GM12878 (cell line): ENCODE measurements at regions not wholly inside any gene's neighbourhood (a gene's known extent, or its start where the extent isn't known, plus 50 kb on each side); places are given as distances from the start of the nearest gene placed in this dataset.

ENCODE experiments used
- ATAC-seq: fragments of 200-7000 bp; cut with Tn5 transposase; 3 replicates; pipeline ENCODE4 v1.9.1; 2020; ENCODE audit warnings: mild to moderate bottlenecking, moderate library complexity
- BruUV-seq: library from RNA; stranded (reverse); fragments of 400-500 nt; replicated peaks from 2 replicates; lab custom pipeline; 2021; lab: Mats Ljungman, UMichigan
- CTCF ChIA-PET: fragments of 300-600 bp; sonication (Branson Sonifier 250); formaldehyde crosslinking; extraction: SDS; loops from one replicate; lab custom pipeline; 2021; ENCODE audit warnings: inconsistent platforms; lab: Yijun Ruan, JAX
- POLR2A ChIA-PET: fragments of 350-600 bp; formaldehyde crosslinking; extraction: SDS; loops from one replicate; lab custom pipeline; 2021; ENCODE audit warnings: inconsistent platforms; lab: Charles Lee
- RAD21 ChIA-PET: fragments of 300-600 bp; sonication (Branson Sonifier 250); formaldehyde crosslinking; loops from one replicate; lab custom pipeline; 2023; ENCODE audit warnings: antibody characterized with exemption; ENCODE audit not compliant: unreplicated experiment; lab: Charles Lee
- SMC1A ChIA-PET: fragments of 300-600 bp; sonication (Branson Sonifier 250); formaldehyde crosslinking; loops from one replicate; lab custom pipeline; 2023; ENCODE audit not compliant: unreplicated experiment, uncharacterized antibody; lab: Charles Lee
- DNase-seq: peaks from one replicate; pipeline ENCODE4 v3.0.0-alpha.2; 2011; ENCODE audit warnings: low read depth, low spot score
- FAIRE-seq: peaks from 3 replicates; lab custom pipeline; 2011; peaks lifted over from hg19 to GRCh38; lab: Jason Lieb, UNC
- H2AFZ ChIP-seq: 2 replicates; pipeline ENCODE4 v1.6.0; 2011; ENCODE audit warnings: low read depth, low read length, control low read depth; ENCODE audit not compliant: control insufficient read depth
- H3K27ac ChIP-seq: 2 replicates; pipeline ENCODE4 v1.5.1; 2011; ENCODE audit warnings: control low read depth; ENCODE audit not compliant: control insufficient read depth, insufficient read depth
- H3K27me3 ChIP-seq, 2 experiments: replicated peaks in 1 of 2; 2 replicates each; pipeline versions ENCODE4 v1.6.0 to v1.6.1; 2011; ENCODE audit warnings: low read length in 1 of 2; ENCODE audit not compliant: control insufficient read depth in 2 of 2, insufficient read depth in 2 of 2
- H3K36me3 ChIP-seq, 2 experiments: 2 replicates each; pipeline ENCODE4 v1.5.1; 2011; ENCODE audit warnings: low read length in 1 of 2; ENCODE audit not compliant: control insufficient read depth in 2 of 2, insufficient read depth in 2 of 2
- H3K4me1 ChIP-seq: 2 replicates; pipeline ENCODE4 v1.6.1; 2011; ENCODE audit warnings: mild to moderate bottlenecking, low read length, moderate library complexity, mixed read lengths; ENCODE audit not compliant: control insufficient read depth, insufficient read depth
- H3K4me2 ChIP-seq: 2 replicates; pipeline ENCODE4 v1.6.0; 2011; ENCODE audit warnings: control low read depth; ENCODE audit not compliant: control insufficient read depth, insufficient read depth
- H3K4me3 ChIP-seq: fragments of 200-600 bp; sonication (generic); 2 replicates; pipeline ENCODE4 v1.5.1; 2016
- H3K79me2 ChIP-seq: 2 replicates; pipeline ENCODE4 v1.6.0; 2011; ENCODE audit warnings: low read length; ENCODE audit not compliant: control insufficient read depth, insufficient read depth
- H3K9ac ChIP-seq: 2 replicates; pipeline ENCODE4 v1.8.0; 2011; ENCODE audit warnings: low read length, control low read depth, mixed read lengths; ENCODE audit not compliant: control insufficient read depth, insufficient read depth
- H3K9me3 ChIP-seq: replicated peaks from 3 replicates; pipeline ENCODE4 v1.5.1; 2011; ENCODE audit warnings: mild to moderate bottlenecking, low read length; ENCODE audit not compliant: control insufficient read depth, insufficient read depth
- H4K20me1 ChIP-seq: 2 replicates; pipeline ENCODE4 v1.6.0; 2011; ENCODE audit not compliant: control insufficient read depth, insufficient read depth
- CHD1 ChIP-seq: IDR thresholded peaks from 2 replicates; pipeline ENCODE4 v1.6.1; 2012; ENCODE audit warnings: low read depth, low read length, improper control_type of control experiment
- DPF2 ChIP-seq: fragments of 450-650 bp; IDR thresholded peaks from 2 replicates; pipeline ENCODE4 v1.6.1; 2017; ENCODE audit warnings: mild to moderate bottlenecking
- FOXM1 ChIP-seq: IDR thresholded peaks from 2 replicates; pipeline ENCODE4 v1.6.1; 2012; ENCODE audit warnings: low read depth, mild to moderate bottlenecking, inconsistent platforms, low read length, moderate library complexity
- STAT1 ChIP-seq: fragments of 450-650 bp; conservative IDR thresholded peaks from 2 replicates; pipeline ENCODE4 v1.6.1; 2014; ENCODE audit warnings: antibody characterized with exemption, mild to moderate bottlenecking
- TARDBP ChIP-seq: IDR thresholded peaks from 2 replicates; pipeline ENCODE4 v1.6.1; 2016; ENCODE audit warnings: borderline replicate concordance
- WGBS: methylation state at CpG from one replicate; pipeline ENCODE4 v1.1.6; 2016; ENCODE audit warnings: low lambda C conversion rate; ENCODE audit not compliant: insufficient replicate concordance, insufficient coverage; ENCODE audit errors: missing lambda C conversion rate; 5-methylcytosine and 5-hydroxymethylcytosine counted together
- in situ Hi-C: fragments of 300-500 bp; cut with MboI; formaldehyde crosslinking; loops from 9 replicates; pipeline ENCODE4 v1.14.3; 2018; ENCODE audit warnings: mixed read lengths
- intact Hi-C: fragments of 100-400 bp; cut with micrococcal nuclease; formaldehyde crosslinking; loops from one replicate; pipeline ENCODE4 v1.14.2; 2022; ENCODE audit not compliant: unreplicated experiment
- TF ChIP-seq, protein P1 (sequence below): fragments of 150-350 bp; IDR thresholded peaks from 2 replicates; pipeline ENCODE4 v1.6.1; 2016; ENCODE audit warnings: low read depth, low read length
- TF ChIP-seq, protein P2 (sequence below): fragments of 450-650 bp; IDR thresholded peaks from 2 replicates; pipeline ENCODE4 v1.6.1; 2014; ENCODE audit warnings: mild to moderate bottlenecking
- TF ChIP-seq, protein P3 (sequence below): IDR thresholded peaks from 2 replicates; pipeline ENCODE4 v1.6.1; 2011; ENCODE audit warnings: borderline replicate concordance, low read depth, mild to moderate bottlenecking, moderate library complexity, low read length; ENCODE audit not compliant: insufficient read depth, poor library complexity, severe bottlenecking
- TF ChIP-seq, protein P4 (sequence below): IDR thresholded peaks from 2 replicates; pipeline ENCODE4 v1.6.1; 2012; ENCODE audit warnings: low read depth, low read length, improper control_type of control experiment

DNA sequence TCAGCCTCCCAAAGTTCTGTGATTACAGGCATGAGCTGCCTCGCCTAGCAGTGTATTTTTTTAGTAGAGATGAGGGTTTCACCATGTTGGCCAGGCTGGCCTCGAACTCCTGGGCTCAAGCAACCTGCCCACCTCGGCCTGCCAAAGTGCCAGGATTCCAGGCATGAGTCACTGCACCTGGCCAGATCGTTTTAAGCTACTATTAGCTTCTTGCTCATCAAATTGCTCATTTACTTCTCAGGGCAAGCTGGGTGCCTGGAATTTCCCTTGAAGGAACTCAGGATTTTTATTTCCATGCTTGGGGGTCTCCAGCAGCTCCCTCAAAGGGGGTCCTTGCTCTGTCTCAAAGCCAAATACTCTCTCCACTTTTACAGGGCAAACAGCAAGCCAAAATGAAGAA is 798.0 kb upstream of the AUTS2 start:
- in situ Hi-C loops (no loop called here), intact Hi-C loops (no loop called here)
- Histone ChIP-seq H3K9me3 (no peaks in the 10 kb centered on the region; the same call in 2 of the 3 replicates), H3K4me3 (no peak overlapping the region), H2AFZ (no peak overlapping the region), H3K79me2 (no peaks in the 10 kb centered on the region), H3K36me3 (no peaks in the 10 kb centered on the region), H3K4me2 (no peak overlapping the region), H3K4me1 (no peaks in the 10 kb centered on the region), H3K9ac (no peak overlapping the region), H3K27ac (no peak overlapping the region), H4K20me1 (no peaks in the 10 kb centered on the region), H3K27me3 (no peaks in the 10 kb centered on the region)
- no TSS peak for BruUV-seq
- no peak for ATAC-seq
- WGBS: 0% methylated on average over 4 of the region's 4 CpGs
- ChIA-PET POLR2A (no interaction called here), SMC1A (no interaction called here), CTCF (no interaction called here), RAD21 (no interaction called here)
- FAIRE-seq: no peak
- no peak for TF ChIP-seq CHD1
- TF ChIP-seq, protein P1, sequence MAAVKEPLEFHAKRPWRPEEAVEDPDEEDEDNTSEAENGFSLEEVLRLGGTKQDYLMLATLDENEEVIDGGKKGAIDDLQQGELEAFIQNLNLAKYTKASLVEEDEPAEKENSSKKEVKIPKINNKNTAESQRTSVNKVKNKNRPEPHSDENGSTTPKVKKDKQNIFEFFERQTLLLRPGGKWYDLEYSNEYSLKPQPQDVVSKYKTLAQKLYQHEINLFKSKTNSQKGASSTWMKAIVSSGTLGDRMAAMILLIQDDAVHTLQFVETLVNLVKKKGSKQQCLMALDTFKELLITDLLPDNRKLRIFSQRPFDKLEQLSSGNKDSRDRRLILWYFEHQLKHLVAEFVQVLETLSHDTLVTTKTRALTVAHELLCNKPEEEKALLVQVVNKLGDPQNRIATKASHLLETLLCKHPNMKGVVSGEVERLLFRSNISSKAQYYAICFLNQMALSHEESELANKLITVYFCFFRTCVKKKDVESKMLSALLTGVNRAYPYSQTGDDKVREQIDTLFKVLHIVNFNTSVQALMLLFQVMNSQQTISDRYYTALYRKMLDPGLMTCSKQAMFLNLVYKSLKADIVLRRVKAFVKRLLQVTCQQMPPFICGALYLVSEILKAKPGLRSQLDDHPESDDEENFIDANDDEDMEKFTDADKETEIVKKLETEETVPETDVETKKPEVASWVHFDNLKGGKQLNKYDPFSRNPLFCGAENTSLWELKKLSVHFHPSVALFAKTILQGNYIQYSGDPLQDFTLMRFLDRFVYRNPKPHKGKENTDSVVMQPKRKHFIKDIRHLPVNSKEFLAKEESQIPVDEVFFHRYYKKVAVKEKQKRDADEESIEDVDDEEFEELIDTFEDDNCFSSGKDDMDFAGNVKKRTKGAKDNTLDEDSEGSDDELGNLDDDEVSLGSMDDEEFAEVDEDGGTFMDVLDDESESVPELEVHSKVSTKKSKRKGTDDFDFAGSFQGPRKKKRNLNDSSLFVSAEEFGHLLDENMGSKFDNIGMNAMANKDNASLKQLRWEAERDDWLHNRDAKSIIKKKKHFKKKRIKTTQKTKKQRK: no peak
- TF ChIP-seq, protein P2, sequence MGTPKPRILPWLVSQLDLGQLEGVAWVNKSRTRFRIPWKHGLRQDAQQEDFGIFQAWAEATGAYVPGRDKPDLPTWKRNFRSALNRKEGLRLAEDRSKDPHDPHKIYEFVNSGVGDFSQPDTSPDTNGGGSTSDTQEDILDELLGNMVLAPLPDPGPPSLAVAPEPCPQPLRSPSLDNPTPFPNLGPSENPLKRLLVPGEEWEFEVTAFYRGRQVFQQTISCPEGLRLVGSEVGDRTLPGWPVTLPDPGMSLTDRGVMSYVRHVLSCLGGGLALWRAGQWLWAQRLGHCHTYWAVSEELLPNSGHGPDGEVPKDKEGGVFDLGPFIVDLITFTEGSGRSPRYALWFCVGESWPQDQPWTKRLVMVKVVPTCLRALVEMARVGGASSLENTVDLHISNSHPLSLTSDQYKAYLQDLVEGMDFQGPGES: no peak
- TF ChIP-seq, protein P3, sequence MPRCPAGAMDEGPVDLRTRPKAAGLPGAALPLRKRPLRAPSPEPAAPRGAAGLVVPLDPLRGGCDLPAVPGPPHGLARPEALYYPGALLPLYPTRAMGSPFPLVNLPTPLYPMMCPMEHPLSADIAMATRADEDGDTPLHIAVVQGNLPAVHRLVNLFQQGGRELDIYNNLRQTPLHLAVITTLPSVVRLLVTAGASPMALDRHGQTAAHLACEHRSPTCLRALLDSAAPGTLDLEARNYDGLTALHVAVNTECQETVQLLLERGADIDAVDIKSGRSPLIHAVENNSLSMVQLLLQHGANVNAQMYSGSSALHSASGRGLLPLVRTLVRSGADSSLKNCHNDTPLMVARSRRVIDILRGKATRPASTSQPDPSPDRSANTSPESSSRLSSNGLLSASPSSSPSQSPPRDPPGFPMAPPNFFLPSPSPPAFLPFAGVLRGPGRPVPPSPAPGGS: no peak
- TF ChIP-seq, protein P4, sequence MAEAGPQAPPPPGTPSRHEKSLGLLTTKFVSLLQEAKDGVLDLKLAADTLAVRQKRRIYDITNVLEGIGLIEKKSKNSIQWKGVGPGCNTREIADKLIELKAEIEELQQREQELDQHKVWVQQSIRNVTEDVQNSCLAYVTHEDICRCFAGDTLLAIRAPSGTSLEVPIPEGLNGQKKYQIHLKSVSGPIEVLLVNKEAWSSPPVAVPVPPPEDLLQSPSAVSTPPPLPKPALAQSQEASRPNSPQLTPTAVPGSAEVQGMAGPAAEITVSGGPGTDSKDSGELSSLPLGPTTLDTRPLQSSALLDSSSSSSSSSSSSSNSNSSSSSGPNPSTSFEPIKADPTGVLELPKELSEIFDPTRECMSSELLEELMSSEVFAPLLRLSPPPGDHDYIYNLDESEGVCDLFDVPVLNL: no peak
- TF ChIP-seq STAT1: no peak
- no peak for TF ChIP-seq FOXM1
- TF ChIP-seq TARDBP: no peak
- no peak for TF ChIP-seq DPF2
- no peak for DNase-seq
